ENCODE measurements at regions not wholly inside any gene's neighbourhood (a gene's known extent, or its start where the extent isn't known, plus 50 kb on each side); places are given as distances from the start of the nearest gene placed in this dataset.

DNA sequence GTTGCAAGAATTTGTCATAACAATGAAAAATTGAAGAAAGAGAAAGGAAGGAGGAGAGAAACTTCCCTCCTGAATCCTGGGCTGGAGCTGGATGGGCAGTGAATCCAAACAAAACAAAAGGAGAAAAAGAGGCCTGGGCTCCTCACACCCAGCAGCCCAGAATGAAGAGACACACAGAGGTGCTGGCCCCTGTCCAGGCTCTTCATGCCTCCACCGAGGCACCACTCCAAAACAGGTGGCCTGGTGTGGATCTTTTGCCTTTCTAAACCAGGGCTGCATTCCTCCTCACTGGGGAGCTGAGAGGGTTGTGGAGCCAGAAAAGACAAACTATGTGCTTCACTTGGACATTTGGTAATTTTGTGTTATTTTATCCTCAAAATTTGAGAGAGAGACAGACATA lies 76.0 kb downstream of the FAM124B start:
- Mint-ChIP-seq H3K4me1 (ENCODE audit: low read depth) (no peaks in the 10 kb centered on the region), H3K4me3 (no peak overlapping the region), H3K27ac (no peak overlapping the region), H3K9me3 (no peaks in the 10 kb centered on the region), H3K27me3 (ENCODE audit: low read depth) (peaks cover 16% of the 10 kb centered on the region), H3K36me3 (ENCODE audit: low read depth) (no peaks in the 10 kb centered on the region)
- intact Hi-C loops (cut with micrococcal nuclease) = no loop called here
- no peak for DNase-seq
- CTCF ChIA-PET = interaction anchor here (1.1 kb wide), 1 partner anchor 332 kb away, joined by 3 read pairs; no protein-coding TSS in a partner anchor

DNA sequence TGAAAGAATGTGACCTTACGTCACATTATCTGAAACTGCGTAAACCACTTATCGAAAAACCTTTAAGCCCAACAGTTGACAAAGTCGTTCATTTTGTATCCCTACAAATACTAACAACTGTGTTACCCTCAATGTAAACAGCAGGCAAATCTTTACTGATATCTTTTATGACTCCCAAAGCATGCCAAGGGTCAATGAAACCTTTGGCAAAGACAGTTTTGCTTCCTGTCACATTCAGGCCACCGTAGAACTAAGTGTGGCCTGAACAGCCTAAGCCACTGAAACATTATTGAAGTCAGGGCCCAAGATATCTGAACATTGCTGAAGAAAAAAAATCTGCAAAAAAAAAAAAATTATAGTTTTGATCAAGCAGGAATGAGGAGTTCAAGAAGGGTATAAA lies 77.3 kb downstream of the FAM124B start:
- CTCF ChIA-PET = interaction anchor here (1.1 kb wide), 1 partner anchor 326 kb away, joined by 3 read pairs; no protein-coding TSS in a partner anchor
- H3K4me3 Mint-ChIP-seq = no peak overlapping the region

DNA sequence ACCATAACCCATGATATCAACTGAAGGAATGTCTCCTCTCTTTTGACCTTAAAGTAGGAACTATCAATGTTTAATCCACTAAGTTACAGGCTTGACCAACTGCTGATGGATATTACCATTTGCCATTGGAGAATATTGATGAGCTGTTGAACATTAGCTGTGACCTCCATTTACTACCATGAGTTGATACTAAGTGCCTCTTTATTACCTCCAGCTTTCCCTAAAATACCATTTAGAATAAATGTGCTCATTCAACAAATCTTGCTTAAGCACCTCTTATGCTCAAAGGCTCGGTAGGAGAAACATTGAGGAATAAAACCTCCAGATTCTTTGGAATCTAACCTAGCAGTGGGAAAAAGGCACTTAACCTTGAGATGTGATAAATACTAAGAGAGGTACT lies 81.2 kb downstream of the FAM124B start:
- no peak for DNase-seq
- Mint-ChIP-seq H3K4me3 (no peak overlapping the region), H3K27me3 (ENCODE audit: low read depth) (peaks cover 12% of the 10 kb centered on the region), H3K9me3 (no peaks in the 10 kb centered on the region), H3K4me1 (ENCODE audit: low read depth) (no peaks in the 10 kb centered on the region), H3K36me3 (ENCODE audit: low read depth) (no peaks in the 10 kb centered on the region), H3K27ac (no peak overlapping the region)
- CTCF ChIA-PET = interaction anchor here (0.6 kb wide), 1 partner anchor 201 kb away, joined by 3 read pairs; no protein-coding TSS in a partner anchor
- intact Hi-C loops (cut with micrococcal nuclease) = no loop called here

More for the DNA sequence above, 77.3 kb downstream of the FAM124B start:
- Mint-ChIP-seq H3K27ac (no peak overlapping the region), H3K4me1 (ENCODE audit: low read depth) (no peaks in the 10 kb centered on the region), H3K36me3 (ENCODE audit: low read depth) (no peaks in the 10 kb centered on the region), H3K9me3 (no peaks in the 10 kb centered on the region), H3K27me3 (ENCODE audit: low read depth) (peaks cover 16% of the 10 kb centered on the region)
- intact Hi-C loops (cut with micrococcal nuclease) = no loop called here
- no peak for DNase-seq

DNA sequence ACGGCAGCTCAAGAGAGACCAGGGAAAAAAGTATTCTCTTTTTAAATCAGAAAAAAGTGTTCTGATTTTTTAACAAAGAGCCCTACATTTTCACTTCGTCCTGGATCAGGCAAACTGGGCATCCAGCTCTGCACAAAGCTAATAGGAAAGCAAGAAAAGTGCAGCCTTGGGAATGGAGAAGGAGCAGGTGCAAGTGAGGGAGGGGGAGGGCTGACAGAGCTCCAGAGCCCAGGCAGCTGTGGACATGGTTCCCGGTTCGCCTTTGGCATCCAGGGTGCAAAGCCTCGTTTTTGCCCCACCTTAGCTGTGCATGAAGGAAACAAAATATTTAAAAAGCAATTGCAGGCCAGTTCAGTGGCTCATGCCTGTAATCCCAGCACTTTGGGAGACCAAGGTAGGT lies 82.2 kb downstream of the FAM124B start:
- Mint-ChIP-seq H3K36me3 (ENCODE audit: low read depth) (no peaks in the 10 kb centered on the region), H3K27ac (no peak overlapping the region), H3K27me3 (ENCODE audit: low read depth) (peaks cover 13% of the 10 kb centered on the region), H3K9me3 (no peaks in the 10 kb centered on the region), H3K4me1 (ENCODE audit: low read depth) (no peaks in the 10 kb centered on the region), H3K4me3 (no peak overlapping the region)
- CTCF ChIA-PET = no interaction called here
- DNase-seq = no peak
- intact Hi-C loops (cut with micrococcal nuclease) = no loop called here

DNA sequence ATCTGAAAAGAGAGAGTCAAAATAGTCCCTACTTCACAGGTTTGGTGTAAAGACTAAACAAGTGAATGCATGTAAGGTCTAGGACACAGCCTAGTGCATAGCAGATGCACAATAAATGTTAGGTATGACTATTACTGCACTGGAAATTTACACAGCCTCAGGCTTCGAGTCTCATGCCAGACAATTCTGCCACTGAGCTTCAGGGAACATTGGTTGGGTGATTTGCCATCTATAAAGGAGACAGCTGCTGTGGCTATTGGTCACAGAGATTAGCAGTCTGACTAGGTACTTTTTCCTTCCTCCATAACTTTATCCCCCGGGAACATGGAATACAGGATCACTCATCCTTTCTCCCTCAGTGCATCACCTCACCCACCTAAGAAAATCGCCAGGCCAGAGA lies 89.2 kb downstream of the FAM124B start:
- Mint-ChIP-seq H3K4me3 (no peak overlapping the region), H3K27ac (no peak overlapping the region), H3K36me3 (ENCODE audit: low read depth) (no peaks in the 10 kb centered on the region), H3K9me3 (no peaks in the 10 kb centered on the region), H3K27me3 (ENCODE audit: low read depth) (peaks cover 20% of the 10 kb centered on the region), H3K4me1 (ENCODE audit: low read depth) (peaks cover 7% of the 10 kb centered on the region)
- DNase-seq = no peak
- intact Hi-C loops (cut with micrococcal nuclease) = no loop called here
- CTCF ChIA-PET = interaction anchor here (1.0 kb wide), 1 partner anchor 343 kb away, joined by 3 read pairs; no protein-coding TSS in a partner anchor

DNA sequence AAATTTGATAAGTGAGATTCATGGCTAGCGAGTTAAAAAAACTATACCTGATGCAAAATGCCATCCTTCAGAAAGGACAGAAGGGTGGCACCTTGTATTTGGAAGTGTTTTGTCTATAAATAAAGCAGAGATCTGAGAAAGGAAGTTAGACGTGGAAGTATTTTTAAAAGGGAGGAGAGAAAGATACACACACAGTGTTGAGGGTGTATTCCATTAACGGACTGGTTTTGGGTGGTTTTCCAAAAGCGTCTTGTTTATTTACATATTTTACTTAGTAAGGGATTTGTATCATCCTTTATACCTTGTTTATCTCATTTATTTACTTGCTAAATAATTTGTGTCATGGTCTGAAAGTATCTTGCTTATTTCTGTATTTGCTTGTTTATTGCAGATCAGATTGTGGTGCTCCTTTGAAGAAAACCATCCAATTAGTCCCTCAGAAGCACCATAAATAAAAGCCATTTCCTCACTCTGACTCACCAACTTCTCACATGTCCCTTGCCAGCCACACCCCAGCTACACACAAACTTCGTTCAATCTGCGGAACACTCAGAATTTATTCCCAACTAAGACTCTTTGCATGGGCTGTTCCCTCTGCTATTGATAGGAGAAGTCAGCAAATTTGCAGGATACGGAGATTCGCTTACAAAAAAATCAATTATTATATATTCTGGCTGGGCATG lies 90.8 kb downstream of the FAM124B start:
- CTCF ChIA-PET = no interaction called here

DNA sequence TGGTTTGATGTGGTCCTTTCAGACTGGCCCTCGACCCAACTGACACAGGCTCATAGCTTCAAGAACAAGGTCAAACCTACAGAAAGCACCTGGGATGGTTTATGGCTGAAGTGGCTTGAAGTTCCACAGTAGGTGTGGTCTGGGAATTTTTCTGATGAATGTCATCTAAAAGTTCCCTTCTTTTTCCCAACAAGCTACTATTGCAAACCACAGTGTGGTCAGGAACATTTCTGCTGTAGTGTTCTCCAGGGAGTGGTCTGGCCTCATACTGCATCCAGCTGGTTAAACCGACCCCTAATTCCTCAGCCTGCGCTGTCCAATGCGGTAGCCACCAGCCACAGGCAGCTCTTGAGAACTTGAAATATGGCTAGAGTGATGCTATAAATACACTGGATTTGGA lies 92.7 kb downstream of the FAM124B start:
- no peak overlapping the region for H3K27ac Mint-ChIP-seq
- intact Hi-C loops (cut with micrococcal nuclease) = no loop called here
- peaks cover 7% of the 10 kb centered on the region for H3K4me1 Mint-ChIP-seq (ENCODE audit: low read depth)
- H3K36me3 Mint-ChIP-seq (ENCODE audit: low read depth) = no peaks in the 10 kb centered on the region
- no peak for DNase-seq
- no peaks in the 10 kb centered on the region for H3K9me3 Mint-ChIP-seq
- no peak overlapping the region for H3K4me3 Mint-ChIP-seq
- peaks cover 11% of the 10 kb centered on the region for H3K27me3 Mint-ChIP-seq (ENCODE audit: low read depth)
- CTCF ChIA-PET = interaction anchor here (1.2 kb wide), 1 partner anchor 60 kb away, joined by 3 read pairs; no protein-coding TSS in a partner anchor

More for the DNA sequence above, 90.8 kb downstream of the FAM124B start:
- Mint-ChIP-seq H3K27ac (no peak overlapping the region), H3K4me1 (ENCODE audit: low read depth) (peaks cover 7% of the 10 kb centered on the region), H3K27me3 (ENCODE audit: low read depth) (peaks cover 15% of the 10 kb centered on the region), H3K4me3 (no peak overlapping the region), H3K36me3 (ENCODE audit: low read depth) (no peaks in the 10 kb centered on the region), H3K9me3 (no peaks in the 10 kb centered on the region)
- DNase-seq = no peak
- intact Hi-C loops (cut with micrococcal nuclease) = no loop called here

DNA sequence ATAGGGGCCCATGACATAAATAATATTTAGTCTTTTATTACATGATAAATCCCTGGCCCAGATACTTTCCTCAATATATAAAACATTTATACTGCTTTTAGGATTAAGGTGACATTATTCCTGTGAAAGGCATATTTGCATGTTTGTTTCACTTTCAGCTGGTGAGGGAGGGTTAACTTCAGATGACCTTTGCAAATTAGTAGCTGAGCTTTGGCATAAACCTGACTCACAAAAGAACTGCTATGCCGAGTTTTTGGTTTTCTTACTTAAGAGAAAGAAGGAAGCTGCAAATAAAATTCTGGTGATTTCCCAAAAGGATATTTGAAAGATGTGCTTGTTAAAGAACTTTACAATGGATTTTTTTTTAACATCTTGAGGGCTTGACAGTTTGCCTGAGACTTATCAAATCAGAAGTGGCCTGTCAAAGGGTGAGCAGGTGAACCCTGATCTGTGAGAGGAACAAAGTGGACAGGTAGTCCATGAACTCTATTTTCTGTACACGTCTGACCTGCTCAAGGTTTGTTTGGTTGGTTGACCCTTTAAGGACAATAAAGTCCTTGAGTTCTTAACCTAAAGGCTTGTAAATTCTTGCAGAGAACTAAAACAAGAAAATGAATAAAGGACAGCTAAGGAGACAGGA lies 93.5 kb downstream of the FAM124B start:
- Mint-ChIP-seq H3K36me3 (ENCODE audit: low read depth) (no peaks in the 10 kb centered on the region), H3K27ac (no peak overlapping the region), H3K27me3 (ENCODE audit: low read depth) (peaks cover 11% of the 10 kb centered on the region), H3K4me1 (ENCODE audit: low read depth) (peaks cover 7% of the 10 kb centered on the region), H3K9me3 (no peaks in the 10 kb centered on the region), H3K4me3 (no peak overlapping the region)
- CTCF ChIA-PET = interaction anchor here (0.6 to 1.2 kb wide), 3 partner anchors 61 to 1352 kb away, joined by 3 to 4 read pairs (median 3); no protein-coding TSS in a partner anchor
- intact Hi-C loops (cut with micrococcal nuclease) = no loop called here
- no peak for DNase-seq

DNA sequence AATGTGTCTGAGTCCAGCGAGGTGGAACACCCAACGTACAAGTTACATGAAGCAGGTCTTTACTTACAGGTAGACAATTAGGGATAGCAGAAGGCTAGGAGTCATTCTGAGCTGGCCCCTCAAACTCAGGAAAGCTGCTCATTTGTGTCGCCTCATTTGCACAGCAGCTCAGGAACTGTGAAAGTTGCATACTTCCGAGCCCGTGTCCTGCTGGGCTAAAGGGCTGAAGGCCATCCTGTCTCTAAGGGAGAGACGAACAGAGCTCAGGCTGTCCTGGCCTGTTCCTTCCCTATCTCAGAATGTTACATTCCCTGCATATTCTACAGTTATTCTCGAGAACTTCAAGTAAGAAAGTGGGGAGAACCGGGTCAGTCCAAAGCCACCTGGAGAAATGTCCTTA lies 99.0 kb downstream of the FAM124B start:
- intact Hi-C loops (cut with micrococcal nuclease) = no loop called here
- Mint-ChIP-seq H3K4me1 (ENCODE audit: low read depth) (no peaks in the 10 kb centered on the region), H3K36me3 (ENCODE audit: low read depth) (no peaks in the 10 kb centered on the region), H3K27ac (no peak overlapping the region), H3K27me3 (ENCODE audit: low read depth) (no peaks in the 10 kb centered on the region), H3K4me3 (no peak overlapping the region), H3K9me3 (no peaks in the 10 kb centered on the region)
- no peak for DNase-seq
- CTCF ChIA-PET = interaction anchor here (0.7 to 1.5 kb wide), 2 partner anchors 18 to 333 kb away, joined by 4 read pairs; no protein-coding TSS in a partner anchor

DNA sequence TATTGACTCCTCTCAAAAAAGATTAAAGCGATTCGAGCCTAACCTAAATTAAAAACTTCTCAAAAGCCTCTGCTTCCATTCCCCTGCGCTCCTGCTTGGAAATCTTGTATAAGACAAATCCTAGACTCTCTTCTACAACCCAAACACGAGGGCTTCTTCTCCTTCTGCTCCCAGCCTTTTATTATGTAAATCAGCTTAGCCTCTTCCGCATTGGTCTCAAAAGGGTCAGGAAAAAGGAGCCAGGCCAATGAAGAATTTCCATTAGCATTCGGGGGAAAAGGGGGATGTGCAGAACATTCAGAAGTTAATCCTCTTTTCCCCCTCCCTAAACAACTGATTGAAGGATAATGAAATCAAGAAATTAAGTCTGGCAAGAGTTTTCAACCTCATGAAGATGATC lies 107.9 kb downstream of the FAM124B start:
- Mint-ChIP-seq H3K9me3 (peaks cover 5% of the 10 kb centered on the region), H3K27ac (no peak overlapping the region), H3K27me3 (ENCODE audit: low read depth) (peaks cover 21% of the 10 kb centered on the region), H3K4me1 (ENCODE audit: low read depth) (no peaks in the 10 kb centered on the region), H3K4me3 (no peak overlapping the region), H3K36me3 (ENCODE audit: low read depth) (peaks cover 2% of the 10 kb centered on the region)
- CTCF ChIA-PET = interaction anchor here (1.3 to 1.6 kb wide), 2 partner anchors 300 to 323 kb away, joined by 3 to 6 read pairs; no protein-coding TSS in a partner anchor
- intact Hi-C loops (cut with micrococcal nuclease) = loop anchor here (5.0 kb wide), 1 partner anchor 353 kb away; no protein-coding TSS in a partner anchor
- no peak for DNase-seq

DNA sequence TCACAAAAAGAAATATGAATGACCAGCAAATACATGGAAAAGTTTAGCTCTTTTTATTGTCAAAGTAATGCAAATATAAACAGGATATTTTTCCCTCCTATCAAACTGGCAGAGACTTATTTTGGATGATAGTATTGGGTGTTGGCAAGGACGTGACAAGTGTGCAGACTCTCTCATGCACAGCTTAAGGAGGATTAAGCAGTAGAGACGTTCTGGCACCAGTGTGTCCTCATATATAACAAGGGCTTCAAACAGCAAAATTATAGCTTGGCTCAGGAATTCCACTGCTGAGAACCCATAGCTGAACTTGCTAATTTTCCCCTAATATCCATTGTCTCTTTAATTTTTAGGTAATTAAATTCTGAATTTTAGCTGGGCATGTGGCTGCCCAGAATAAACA lies 114.4 kb downstream of the FAM124B start:
- H3K4me3 Mint-ChIP-seq = no peak overlapping the region
- DNase-seq = no peak
- H3K36me3 Mint-ChIP-seq (ENCODE audit: low read depth) = no peaks in the 10 kb centered on the region
- no peaks in the 10 kb centered on the region for H3K4me1 Mint-ChIP-seq (ENCODE audit: low read depth)
- intact Hi-C loops (cut with micrococcal nuclease) = no loop called here
- CTCF ChIA-PET = interaction anchor here (0.6 to 10.7 kb wide), 4 partner anchors 11 to 317 kb away, joined by 3 to 187 read pairs (median 26); no protein-coding TSS in a partner anchor
- no peaks in the 10 kb centered on the region for H3K9me3 Mint-ChIP-seq
- H3K27ac Mint-ChIP-seq = no peak overlapping the region
- H3K27me3 Mint-ChIP-seq (ENCODE audit: low read depth) = peaks cover 34% of the 10 kb centered on the region

DNA sequence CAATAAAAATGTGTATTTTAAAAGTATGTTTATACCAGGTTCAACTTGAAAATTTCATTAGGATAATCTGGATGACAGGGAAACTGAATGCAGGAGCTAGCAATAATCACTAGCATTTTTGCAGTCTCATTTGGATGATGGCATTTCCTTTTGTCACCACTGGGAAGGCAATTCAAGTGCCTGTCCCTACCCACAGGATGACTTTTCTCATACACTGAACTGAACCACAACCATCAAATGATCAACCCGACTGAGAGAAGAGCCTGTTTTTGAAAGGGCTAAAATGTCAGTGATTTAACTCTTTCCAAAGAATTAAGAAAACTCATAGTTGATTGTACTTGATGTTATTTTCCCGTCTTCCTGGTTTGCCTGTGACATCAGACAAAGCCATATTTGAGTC lies 115.0 kb downstream of the FAM124B start:
- no peak overlapping the region for H3K4me3 Mint-ChIP-seq
- DNase-seq = no peak
- H3K4me1 Mint-ChIP-seq (ENCODE audit: low read depth) = no peaks in the 10 kb centered on the region
- H3K27ac Mint-ChIP-seq = no peak overlapping the region
- intact Hi-C loops (cut with micrococcal nuclease) = no loop called here
- H3K36me3 Mint-ChIP-seq (ENCODE audit: low read depth) = no peaks in the 10 kb centered on the region
- CTCF ChIA-PET = interaction anchor here (0.6 to 10.7 kb wide), 7 partner anchors 10 to 364 kb away, joined by 3 to 187 read pairs (median 5); no protein-coding TSS in a partner anchor
- peaks cover 34% of the 10 kb centered on the region for H3K27me3 Mint-ChIP-seq (ENCODE audit: low read depth)
- H3K9me3 Mint-ChIP-seq = no peaks in the 10 kb centered on the region
